GM23338 (cell line): ENCODE measurements at regions not wholly inside any gene's neighbourhood (a gene's known extent, or its start where the extent isn't known, plus 50 kb on each side); places are given as distances from the start of the nearest gene placed in this dataset.

Experiments used
- ATAC-seq: fragments of 200-7000 bp; cut with Tn5 transposase; 3 replicates; pipeline ENCODE4 v1.9.1; 2020
- DNase-seq: peaks from one replicate; pipeline ENCODE4 v3.0.0-alpha.2; 2015; ENCODE audit warnings: low spot score
- H2AFZ ChIP-seq: fragments of 200-600 bp; sonication (generic); 2 replicates; pipeline ENCODE4 v1.8.0; 2016; ENCODE audit warnings: antibody characterized with exemption, mild to moderate bottlenecking, moderate library complexity
- H3F3A ChIP-seq: fragments of 200-600 bp; sonication (generic); replicated peaks from 2 replicates; pipeline ENCODE4 v1.8.0; 2017; ENCODE audit warnings: antibody characterized with exemption, mixed run types, low read depth
- H3K27ac ChIP-seq: fragments of 200-600 bp; sonication (generic); 2 replicates; pipeline ENCODE4 v1.6.1; 2016; ENCODE audit warnings: low read depth
- H3K27me3 ChIP-seq: fragments of 200-600 bp; sonication (generic); 2 replicates; pipeline ENCODE4 v1.8.0; 2016; ENCODE audit warnings: mild to moderate bottlenecking, mixed run types, moderate library complexity; ENCODE audit not compliant: insufficient read depth
- H3K36me3 ChIP-seq: fragments of 200-600 bp; sonication (generic); 2 replicates; pipeline ENCODE4 v1.8.0; 2016; ENCODE audit warnings: mild to moderate bottlenecking; ENCODE audit not compliant: insufficient read depth
- H3K4me1 ChIP-seq: fragments of 200-600 bp; sonication (generic); 2 replicates; pipeline ENCODE4 v1.8.0; 2016; ENCODE audit warnings: mild to moderate bottlenecking, moderate library complexity; ENCODE audit not compliant: insufficient read depth
- H3K4me2 ChIP-seq: fragments of 200-600 bp; sonication (generic); 2 replicates; pipeline ENCODE4 v1.7.1; 2017; ENCODE audit warnings: mixed run types
- H3K4me3 ChIP-seq: fragments of 200-600 bp; sonication (generic); 2 replicates; pipeline ENCODE4 v1.6.1; 2016; ENCODE audit warnings: mixed run types
- H3K79me2 ChIP-seq: fragments of 200-600 bp; sonication (generic); replicated peaks from 2 replicates; pipeline ENCODE4 v1.8.0; 2017; ENCODE audit warnings: mild to moderate bottlenecking; ENCODE audit not compliant: insufficient read depth
- H3K9me2 ChIP-seq: fragments of 200-600 bp; sonication (generic); 2 replicates; pipeline ENCODE4 v1.8.0; 2017; ENCODE audit not compliant: insufficient read depth
- H4K20me1 ChIP-seq: fragments of 200-600 bp; sonication (generic); replicated peaks from 2 replicates; pipeline ENCODE4 v1.8.0; 2017; ENCODE audit warnings: mild to moderate bottlenecking; ENCODE audit not compliant: insufficient read depth
- H3K27ac Mint-ChIP-seq: 2 replicates; pipeline ENCODE4 v1.8.0; 2020; ENCODE audit warnings: inconsistent platforms, mild to moderate bottlenecking, moderate library complexity, mixed read lengths
- H3K27me3 Mint-ChIP-seq: 3 replicates; pipeline ENCODE4 v1.8.0; 2022; ENCODE audit warnings: low read depth, mild to moderate bottlenecking, moderate library complexity, mixed read lengths, inconsistent platforms; ENCODE audit not compliant: insufficient read depth, poor library complexity
- H3K36me3 Mint-ChIP-seq: 3 replicates; pipeline ENCODE4 v1.8.0; 2021; ENCODE audit warnings: low read depth, mild to moderate bottlenecking, inconsistent platforms, moderate library complexity, mixed read lengths
- H3K4me1 Mint-ChIP-seq: 3 replicates; pipeline ENCODE4 v1.8.0; 2020; ENCODE audit warnings: mild to moderate bottlenecking, inconsistent platforms, mixed read lengths
- H3K4me3 Mint-ChIP-seq: 3 replicates; pipeline ENCODE4 v1.8.0; 2021; ENCODE audit warnings: moderate library complexity, mild to moderate bottlenecking, inconsistent platforms, mixed read lengths
- H3K9me3 Mint-ChIP-seq: 3 replicates; pipeline ENCODE4 v1.8.0; 2020; ENCODE audit warnings: moderate library complexity, mild to moderate bottlenecking, inconsistent platforms, mixed read lengths
- CREB1 ChIP-seq: fragments of 250-450 bp; sonication (Bioruptor Pico); IDR thresholded peaks from 2 replicates; pipeline ENCODE4 v1.5.0; 2020; ENCODE audit warnings: low read depth, mild to moderate bottlenecking, moderate library complexity
- EZH2 ChIP-seq: fragments of 200-600 bp; sonication (generic); IDR thresholded peaks from one replicate; pipeline ENCODE4 v1.8.0; 2017; ENCODE audit warnings: antibody characterized with exemption, mild to moderate bottlenecking, low read depth; ENCODE audit not compliant: unreplicated experiment
- EZH2phosphoT487 ChIP-seq: fragments of 200-600 bp; sonication (generic); IDR thresholded peaks from one replicate; pipeline ENCODE4 v1.8.1; 2018; ENCODE audit warnings: antibody characterized with exemption; ENCODE audit not compliant: unreplicated experiment
- JUNB ChIP-seq: IDR thresholded peaks from one replicate; pipeline ENCODE4 v1.6.1; 2016; ENCODE audit warnings: antibody characterized with exemption; ENCODE audit not compliant: unreplicated experiment
- NANOG ChIP-seq: IDR thresholded peaks from 2 replicates; pipeline ENCODE4 v1.6.1; 2016; ENCODE audit warnings: antibody characterized with exemption, borderline replicate concordance
- POLR2AphosphoS5 ChIP-seq: IDR thresholded peaks from 2 replicates; pipeline ENCODE4 v1.6.1; 2016; ENCODE audit warnings: antibody characterized with exemption, low read depth
- STAT1 ChIP-seq: IDR thresholded peaks from one replicate; pipeline ENCODE4 v1.6.1; 2016; ENCODE audit warnings: antibody characterized with exemption; ENCODE audit not compliant: unreplicated experiment
- ZNF114 ChIP-seq: fragments of 250-450 bp; sonication (Bioruptor Pico); IDR thresholded peaks from 2 replicates; pipeline ENCODE4 v1.5.0; 2020; ENCODE audit warnings: mild to moderate bottlenecking, moderate library complexity
- ZNF331 ChIP-seq: fragments of 250-450 bp; sonication (Bioruptor Pico); IDR thresholded peaks from 2 replicates; pipeline ENCODE4 v1.5.0; 2020; ENCODE audit warnings: low read depth, mild to moderate bottlenecking, moderate library complexity
- TF ChIP-seq, protein P1 (sequence below), 2 experiments: fragments of 200-600 bp in 1 of 2; sonication (generic) in 1 of 2; conservative IDR thresholded peaks; 2 replicates each; pipeline versions ENCODE4 v1.5.1 to v1.6.1; 2016 to 2017; ENCODE audit warnings: antibody characterized with exemption in 2 of 2, low read depth in 2 of 2, mild to moderate bottlenecking in 2 of 2, moderate library complexity in 1 of 2
- TF ChIP-seq, protein P2 (sequence below): fragments of 250-450 bp; sonication (Bioruptor Pico); IDR thresholded peaks from 2 replicates; pipeline ENCODE4 v1.5.0; 2020; ENCODE audit warnings: mild to moderate bottlenecking, moderate library complexity
- TF ChIP-seq, protein P3 (sequence below): IDR thresholded peaks from 2 replicates; pipeline ENCODE4 v1.6.1; 2016; ENCODE audit warnings: antibody characterized with exemption
- TF ChIP-seq, protein P4 (sequence below): IDR thresholded peaks from one replicate; pipeline ENCODE4 v1.6.1; 2018; ENCODE audit warnings: antibody characterized with exemption; ENCODE audit not compliant: unreplicated experiment

DNA sequence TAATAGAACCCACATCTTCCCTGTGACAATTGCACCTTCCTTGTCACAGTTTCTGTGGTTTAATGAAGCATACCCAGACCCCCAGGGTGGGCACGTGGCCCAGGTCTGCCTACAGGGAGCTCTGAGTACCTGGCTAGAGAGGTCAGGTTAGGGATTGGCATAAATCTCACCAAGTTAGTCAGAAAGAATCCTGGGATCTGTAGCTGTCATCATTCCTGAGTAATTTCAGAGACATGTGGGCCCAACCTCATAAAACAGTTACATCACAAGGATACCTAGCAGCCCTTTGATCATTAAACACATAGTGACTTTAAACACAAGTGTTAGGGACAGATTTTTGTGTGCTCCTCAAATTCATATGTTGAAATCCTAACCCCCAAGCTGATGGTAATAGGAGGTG is 123.0 kb downstream of the KDR start:
- H3F3A ChIP-seq, result no peaks in the 10 kb centered on the region
- Mint-ChIP-seq H3K4me1 (peaks cover 8% of the 10 kb centered on the region), H3K4me3 (no peak overlapping the region), H3K27ac (no peak overlapping the region), H3K9me3 (no peaks in the 10 kb centered on the region), H3K27me3 (no peaks in the 10 kb centered on the region), H3K36me3 (no peaks in the 10 kb centered on the region)
- no peaks in the 10 kb centered on the region for H4K20me1 ChIP-seq
- no peak overlapping the region for H3K4me3 ChIP-seq
- H3K4me2 ChIP-seq, result no peak overlapping the region
- 0 out of 2 replicates have a peak, but pooled peaks cover 3% of the 10 kb centered on the region for H3K9me2 ChIP-seq
- no peak for ATAC-seq
- no peaks in the 10 kb centered on the region for H3K79me2 ChIP-seq
- no peaks in the 10 kb centered on the region for H3K27me3 ChIP-seq
- H3K27ac ChIP-seq, result no peak overlapping the region
- DNase-seq, result no peak
- no peaks in the 10 kb centered on the region for H3K36me3 ChIP-seq
- H2AFZ ChIP-seq, result no peak overlapping the region
- peaks cover 3% of the 10 kb centered on the region; the same call in 1 of the 2 replicates for H3K4me1 ChIP-seq
- TF ChIP-seq, protein P1, sequence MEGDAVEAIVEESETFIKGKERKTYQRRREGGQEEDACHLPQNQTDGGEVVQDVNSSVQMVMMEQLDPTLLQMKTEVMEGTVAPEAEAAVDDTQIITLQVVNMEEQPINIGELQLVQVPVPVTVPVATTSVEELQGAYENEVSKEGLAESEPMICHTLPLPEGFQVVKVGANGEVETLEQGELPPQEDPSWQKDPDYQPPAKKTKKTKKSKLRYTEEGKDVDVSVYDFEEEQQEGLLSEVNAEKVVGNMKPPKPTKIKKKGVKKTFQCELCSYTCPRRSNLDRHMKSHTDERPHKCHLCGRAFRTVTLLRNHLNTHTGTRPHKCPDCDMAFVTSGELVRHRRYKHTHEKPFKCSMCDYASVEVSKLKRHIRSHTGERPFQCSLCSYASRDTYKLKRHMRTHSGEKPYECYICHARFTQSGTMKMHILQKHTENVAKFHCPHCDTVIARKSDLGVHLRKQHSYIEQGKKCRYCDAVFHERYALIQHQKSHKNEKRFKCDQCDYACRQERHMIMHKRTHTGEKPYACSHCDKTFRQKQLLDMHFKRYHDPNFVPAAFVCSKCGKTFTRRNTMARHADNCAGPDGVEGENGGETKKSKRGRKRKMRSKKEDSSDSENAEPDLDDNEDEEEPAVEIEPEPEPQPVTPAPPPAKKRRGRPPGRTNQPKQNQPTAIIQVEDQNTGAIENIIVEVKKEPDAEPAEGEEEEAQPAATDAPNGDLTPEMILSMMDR (conservative IDR thresholded peaks at IDR 0.05; ENCODE audit: low read depth in 2 of 2), result no peak
- TF ChIP-seq STAT1 (no peak), ZNF114 (CRISPR knock-in tag) (no peak), EZH2 (no peak), JUNB (no peak), CREB1 (CRISPR knock-in tag) (no peak), ZNF331 (no peak), EZH2phosphoT487 (no peak), NANOG (no peak), POLR2AphosphoS5 (no peak)
- TF ChIP-seq, protein P2, sequence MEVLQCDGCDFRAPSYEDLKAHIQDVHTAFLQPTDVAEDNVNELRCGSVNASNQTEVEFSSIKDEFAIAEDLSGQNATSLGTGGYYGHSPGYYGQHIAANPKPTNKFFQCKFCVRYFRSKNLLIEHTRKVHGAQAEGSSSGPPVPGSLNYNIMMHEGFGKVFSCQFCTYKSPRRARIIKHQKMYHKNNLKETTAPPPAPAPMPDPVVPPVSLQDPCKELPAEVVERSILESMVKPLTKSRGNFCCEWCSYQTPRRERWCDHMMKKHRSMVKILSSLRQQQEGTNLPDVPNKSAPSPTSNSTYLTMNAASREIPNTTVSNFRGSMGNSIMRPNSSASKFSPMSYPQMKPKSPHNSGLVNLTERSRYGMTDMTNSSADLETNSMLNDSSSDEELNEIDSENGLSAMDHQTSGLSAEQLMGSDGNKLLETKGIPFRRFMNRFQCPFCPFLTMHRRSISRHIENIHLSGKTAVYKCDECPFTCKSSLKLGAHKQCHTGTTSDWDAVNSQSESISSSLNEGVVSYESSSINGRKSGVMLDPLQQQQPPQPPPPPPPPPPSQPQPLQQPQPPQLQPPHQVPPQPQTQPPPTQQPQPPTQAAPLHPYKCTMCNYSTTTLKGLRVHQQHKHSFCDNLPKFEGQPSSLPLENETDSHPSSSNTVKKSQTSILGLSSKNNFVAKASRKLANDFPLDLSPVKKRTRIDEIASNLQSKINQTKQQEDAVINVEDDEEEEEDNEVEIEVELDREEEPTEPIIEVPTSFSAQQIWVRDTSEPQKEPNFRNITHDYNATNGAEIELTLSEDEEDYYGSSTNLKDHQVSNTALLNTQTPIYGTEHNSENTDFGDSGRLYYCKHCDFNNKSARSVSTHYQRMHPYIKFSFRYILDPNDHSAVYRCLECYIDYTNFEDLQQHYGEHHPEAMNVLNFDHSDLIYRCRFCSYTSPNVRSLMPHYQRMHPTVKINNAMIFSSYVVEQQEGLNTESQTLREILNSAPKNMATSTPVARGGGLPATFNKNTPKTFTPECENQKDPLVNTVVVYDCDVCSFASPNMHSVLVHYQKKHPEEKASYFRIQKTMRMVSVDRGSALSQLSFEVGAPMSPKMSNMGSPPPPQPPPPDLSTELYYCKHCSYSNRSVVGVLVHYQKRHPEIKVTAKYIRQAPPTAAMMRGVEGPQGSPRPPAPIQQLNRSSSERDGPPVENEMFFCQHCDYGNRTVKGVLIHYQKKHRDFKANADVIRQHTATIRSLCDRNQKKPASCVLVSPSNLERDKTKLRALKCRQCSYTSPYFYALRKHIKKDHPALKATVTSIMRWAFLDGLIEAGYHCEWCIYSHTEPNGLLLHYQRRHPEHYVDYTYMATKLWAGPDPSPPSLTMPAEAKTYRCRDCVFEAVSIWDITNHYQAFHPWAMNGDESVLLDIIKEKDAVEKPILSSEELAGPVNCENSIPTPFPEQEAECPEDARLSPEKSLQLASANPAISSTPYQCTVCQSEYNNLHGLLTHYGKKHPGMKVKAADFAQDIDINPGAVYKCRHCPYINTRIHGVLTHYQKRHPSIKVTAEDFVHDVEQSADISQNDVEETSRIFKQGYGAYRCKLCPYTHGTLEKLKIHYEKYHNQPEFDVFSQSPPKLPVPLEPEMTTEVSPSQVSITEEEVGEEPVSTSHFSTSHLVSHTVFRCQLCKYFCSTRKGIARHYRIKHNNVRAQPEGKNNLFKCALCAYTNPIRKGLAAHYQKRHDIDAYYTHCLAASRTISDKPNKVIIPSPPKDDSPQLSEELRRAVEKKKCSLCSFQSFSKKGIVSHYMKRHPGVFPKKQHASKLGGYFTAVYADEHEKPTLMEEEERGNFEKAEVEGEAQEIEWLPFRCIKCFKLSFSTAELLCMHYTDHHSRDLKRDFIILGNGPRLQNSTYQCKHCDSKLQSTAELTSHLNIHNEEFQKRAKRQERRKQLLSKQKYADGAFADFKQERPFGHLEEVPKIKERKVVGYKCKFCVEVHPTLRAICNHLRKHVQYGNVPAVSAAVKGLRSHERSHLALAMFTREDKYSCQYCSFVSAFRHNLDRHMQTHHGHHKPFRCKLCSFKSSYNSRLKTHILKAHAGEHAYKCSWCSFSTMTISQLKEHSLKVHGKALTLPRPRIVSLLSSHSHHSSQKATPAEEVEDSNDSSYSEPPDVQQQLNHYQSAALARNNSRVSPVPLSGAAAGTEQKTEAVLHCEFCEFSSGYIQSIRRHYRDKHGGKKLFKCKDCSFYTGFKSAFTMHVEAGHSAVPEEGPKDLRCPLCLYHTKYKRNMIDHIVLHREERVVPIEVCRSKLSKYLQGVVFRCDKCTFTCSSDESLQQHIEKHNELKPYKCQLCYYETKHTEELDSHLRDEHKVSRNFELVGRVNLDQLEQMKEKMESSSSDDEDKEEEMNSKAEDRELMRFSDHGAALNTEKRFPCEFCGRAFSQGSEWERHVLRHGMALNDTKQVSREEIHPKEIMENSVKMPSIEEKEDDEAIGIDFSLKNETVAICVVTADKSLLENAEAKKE (CRISPR knock-in tag), result no peak
- TF ChIP-seq, protein P3, sequence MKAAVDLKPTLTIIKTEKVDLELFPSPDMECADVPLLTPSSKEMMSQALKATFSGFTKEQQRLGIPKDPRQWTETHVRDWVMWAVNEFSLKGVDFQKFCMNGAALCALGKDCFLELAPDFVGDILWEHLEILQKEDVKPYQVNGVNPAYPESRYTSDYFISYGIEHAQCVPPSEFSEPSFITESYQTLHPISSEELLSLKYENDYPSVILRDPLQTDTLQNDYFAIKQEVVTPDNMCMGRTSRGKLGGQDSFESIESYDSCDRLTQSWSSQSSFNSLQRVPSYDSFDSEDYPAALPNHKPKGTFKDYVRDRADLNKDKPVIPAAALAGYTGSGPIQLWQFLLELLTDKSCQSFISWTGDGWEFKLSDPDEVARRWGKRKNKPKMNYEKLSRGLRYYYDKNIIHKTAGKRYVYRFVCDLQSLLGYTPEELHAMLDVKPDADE, result no peak
- TF ChIP-seq, protein P4, sequence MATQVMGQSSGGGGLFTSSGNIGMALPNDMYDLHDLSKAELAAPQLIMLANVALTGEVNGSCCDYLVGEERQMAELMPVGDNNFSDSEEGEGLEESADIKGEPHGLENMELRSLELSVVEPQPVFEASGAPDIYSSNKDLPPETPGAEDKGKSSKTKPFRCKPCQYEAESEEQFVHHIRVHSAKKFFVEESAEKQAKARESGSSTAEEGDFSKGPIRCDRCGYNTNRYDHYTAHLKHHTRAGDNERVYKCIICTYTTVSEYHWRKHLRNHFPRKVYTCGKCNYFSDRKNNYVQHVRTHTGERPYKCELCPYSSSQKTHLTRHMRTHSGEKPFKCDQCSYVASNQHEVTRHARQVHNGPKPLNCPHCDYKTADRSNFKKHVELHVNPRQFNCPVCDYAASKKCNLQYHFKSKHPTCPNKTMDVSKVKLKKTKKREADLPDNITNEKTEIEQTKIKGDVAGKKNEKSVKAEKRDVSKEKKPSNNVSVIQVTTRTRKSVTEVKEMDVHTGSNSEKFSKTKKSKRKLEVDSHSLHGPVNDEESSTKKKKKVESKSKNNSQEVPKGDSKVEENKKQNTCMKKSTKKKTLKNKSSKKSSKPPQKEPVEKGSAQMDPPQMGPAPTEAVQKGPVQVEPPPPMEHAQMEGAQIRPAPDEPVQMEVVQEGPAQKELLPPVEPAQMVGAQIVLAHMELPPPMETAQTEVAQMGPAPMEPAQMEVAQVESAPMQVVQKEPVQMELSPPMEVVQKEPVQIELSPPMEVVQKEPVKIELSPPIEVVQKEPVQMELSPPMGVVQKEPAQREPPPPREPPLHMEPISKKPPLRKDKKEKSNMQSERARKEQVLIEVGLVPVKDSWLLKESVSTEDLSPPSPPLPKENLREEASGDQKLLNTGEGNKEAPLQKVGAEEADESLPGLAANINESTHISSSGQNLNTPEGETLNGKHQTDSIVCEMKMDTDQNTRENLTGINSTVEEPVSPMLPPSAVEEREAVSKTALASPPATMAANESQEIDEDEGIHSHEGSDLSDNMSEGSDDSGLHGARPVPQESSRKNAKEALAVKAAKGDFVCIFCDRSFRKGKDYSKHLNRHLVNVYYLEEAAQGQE, result no peak
